IMR-90 (cell line): ENCODE measurements at regions not wholly inside any gene's neighbourhood (a gene's known extent, or its start where the extent isn't known, plus 50 kb on each side); places are given as distances from the start of the nearest gene placed in this dataset.

Experiments used
- ATAC-seq: fragments of 200-7000 bp; cut with Tn5 transposase; 2 replicates; pipeline ENCODE4 v1.9.1; 2020; ENCODE audit warnings: low read depth, mild to moderate bottlenecking, moderate library complexity
- BruUV-seq: library from RNA; stranded (reverse); fragments of 400-500 nt; replicated peaks from 2 replicates; lab custom pipeline; 2021; lab: Mats Ljungman, UMichigan
- CTCF ChIA-PET: fragments of 300-600 bp; formaldehyde crosslinking; extraction: SDS; loops from one replicate; lab custom pipeline; 2021; ENCODE audit warnings: antibody characterized with exemption; lab: Yijun Ruan, JAX
- POLR2A ChIA-PET: fragments of 300-600 bp; sonication (Branson Sonifier 250); formaldehyde crosslinking; loops from one replicate; lab custom pipeline; 2022; ENCODE audit warnings: antibody characterized with exemption; ENCODE audit not compliant: unreplicated experiment; lab: Charles Lee
- DNase-seq: peaks from one replicate; pipeline ENCODE4 v3.0.0; 2013
- H2AFZ ChIP-seq: replicated peaks from 2 replicates; pipeline ENCODE3; 2013; ENCODE audit warnings: low read length, mild to moderate bottlenecking; ENCODE audit not compliant: poor library complexity
- H2AK5ac ChIP-seq: 2 replicates; pipeline ENCODE4 v1.6.1; 2013; ENCODE audit warnings: low read depth, low read length, inconsistent platforms
- H2AK9ac ChIP-seq: replicated peaks from 2 replicates; pipeline ENCODE3; 2013; ENCODE audit warnings: mild to moderate bottlenecking, low read depth, low read length, moderate library complexity; ENCODE audit not compliant: poor library complexity
- H2BK120ac ChIP-seq: 2 replicates; pipeline ENCODE4 v1.6.1; 2013; ENCODE audit warnings: low read depth, low read length, inconsistent platforms
- H2BK15ac ChIP-seq: 3 replicates; pipeline ENCODE4 v1.6.1; 2013; ENCODE audit warnings: low read depth, low read length, inconsistent platforms
- H2BK20ac ChIP-seq: 2 replicates; pipeline ENCODE4 v1.6.1; 2013; ENCODE audit warnings: low read depth, mild to moderate bottlenecking, inconsistent platforms, low read length, moderate library complexity
- H2BK5ac ChIP-seq: 2 replicates; pipeline ENCODE4 v1.6.1; 2013; ENCODE audit warnings: mild to moderate bottlenecking, low read depth, low read length, inconsistent platforms; ENCODE audit not compliant: poor library complexity, severe bottlenecking
- H3K14ac ChIP-seq: replicated peaks from 2 replicates; pipeline ENCODE4 v1.6.1; 2013; ENCODE audit warnings: low read depth, low read length, inconsistent platforms
- H3K18ac ChIP-seq: 2 replicates; pipeline ENCODE4 v1.6.1; 2013; ENCODE audit warnings: low read depth, low read length, control low read depth
- H3K23ac ChIP-seq: 2 replicates; pipeline ENCODE4 v1.6.1; 2013; ENCODE audit warnings: low read depth, low read length, inconsistent platforms
- H3K27ac ChIP-seq: 2 replicates; pipeline ENCODE4 v1.5.1; 2013; ENCODE audit warnings: mild to moderate bottlenecking, control low read depth, low read length; ENCODE audit not compliant: insufficient read depth
- H3K27me3 ChIP-seq: 2 replicates; pipeline ENCODE4 v1.6.1; 2013; ENCODE audit warnings: low read length; ENCODE audit not compliant: control insufficient read depth, insufficient read depth
- H3K36me3 ChIP-seq: 2 replicates; pipeline ENCODE4 v1.6.1; 2013; ENCODE audit warnings: low read length, mixed read lengths; ENCODE audit not compliant: control insufficient read depth, insufficient read depth
- H3K4ac ChIP-seq: 2 replicates; pipeline ENCODE4 v1.6.1; 2013; ENCODE audit warnings: low read depth, low read length, inconsistent platforms
- H3K4me1 ChIP-seq: 2 replicates; pipeline ENCODE4 v1.6.1; 2013; ENCODE audit warnings: low read length, mixed read lengths; ENCODE audit not compliant: control insufficient read depth, insufficient read depth
- H3K4me2 ChIP-seq: 2 replicates; pipeline ENCODE4 v1.6.1; 2013; ENCODE audit warnings: low read depth, mild to moderate bottlenecking, control low read depth, low read length, moderate library complexity
- H3K4me3 ChIP-seq: 2 replicates; pipeline ENCODE4 v1.5.1; 2013; ENCODE audit warnings: low read depth, mild to moderate bottlenecking, control low read depth, low read length, moderate library complexity; ENCODE audit not compliant: insufficient read depth
- H3K56ac ChIP-seq: 2 replicates; pipeline ENCODE4 v1.6.1; 2013; ENCODE audit warnings: low read length, inconsistent platforms; ENCODE audit not compliant: insufficient read depth; ENCODE audit errors: extremely low read depth
- H3K79me1 ChIP-seq, 2 experiments: 2 replicates each; pipeline ENCODE4 v1.6.1; 2013; ENCODE audit warnings: low read length in 2 of 2, inconsistent platforms in 1 of 2, low read depth in 1 of 2
- H3K9ac ChIP-seq: 2 replicates; pipeline ENCODE4 v1.6.1; 2013; ENCODE audit warnings: low read depth, low read length, control low read depth
- H3K9me1 ChIP-seq: 2 replicates; pipeline ENCODE4 v1.6.1; 2013; ENCODE audit warnings: low read length, inconsistent platforms; ENCODE audit not compliant: insufficient read depth
- H3K9me3 ChIP-seq: 2 replicates; pipeline ENCODE4 v1.6.1; 2013; ENCODE audit warnings: low read length; ENCODE audit not compliant: control insufficient read depth, insufficient read depth
- H4K20me1 ChIP-seq: 2 replicates; pipeline ENCODE4 v1.6.1; 2013; ENCODE audit warnings: low read length, inconsistent platforms; ENCODE audit not compliant: insufficient read depth
- H4K5ac ChIP-seq: 2 replicates; pipeline ENCODE4 v1.6.1; 2013; ENCODE audit warnings: mild to moderate bottlenecking, low read depth, low read length, control low read depth
- H4K8ac ChIP-seq, 2 experiments: 2 replicates each; pipeline ENCODE4 v1.6.1; 2013; ENCODE audit warnings: low read depth in 2 of 2, low read length in 2 of 2, control low read depth in 1 of 2, inconsistent platforms in 1 of 2
- H4K91ac ChIP-seq: 2 replicates; pipeline ENCODE4 v1.6.1; 2013; ENCODE audit warnings: low read depth, low read length, inconsistent platforms; ENCODE audit not compliant: insufficient read depth
- BHLHE40 ChIP-seq: fragments of 150-350 bp; IDR thresholded peaks from 2 replicates; pipeline ENCODE4 v1.6.1; 2016; ENCODE audit warnings: mild to moderate bottlenecking, low read depth, low read length
- CTCF ChIP-seq: conservative IDR thresholded peaks from 2 replicates; pipeline ENCODE4 v1.5.1; 2012; ENCODE audit warnings: mild to moderate bottlenecking, low read depth, low read length, improper control_type of control experiment
- ELK1 ChIP-seq: fragments of 150-350 bp; IDR thresholded peaks from 2 replicates; pipeline ENCODE4 v1.6.1; 2016; ENCODE audit warnings: low read depth, mild to moderate bottlenecking, low read length, moderate library complexity, borderline replicate concordance
- MAFK ChIP-seq: IDR thresholded peaks from 2 replicates; pipeline ENCODE4 v1.6.1; 2012; ENCODE audit warnings: low read depth, low read length, improper control_type of control experiment
- MXI1 ChIP-seq: IDR thresholded peaks from 2 replicates; pipeline ENCODE4 v1.6.1; 2012; ENCODE audit warnings: low read depth, mild to moderate bottlenecking, low read length, moderate library complexity, borderline replicate concordance
- NFE2L2 ChIP-seq: fragments of 150-350 bp; IDR thresholded peaks from 2 replicates; pipeline ENCODE4 v1.6.1; 2016; ENCODE audit warnings: low read depth, mild to moderate bottlenecking, low read length
- POLR2A ChIP-seq: IDR thresholded peaks from 2 replicates; pipeline ENCODE4 v1.6.1; 2012; ENCODE audit warnings: mild to moderate bottlenecking, low read depth, low read length
- SMC3 ChIP-seq: fragments of 150-350 bp; IDR thresholded peaks from 2 replicates; pipeline ENCODE4 v1.6.1; 2016; ENCODE audit warnings: low read depth, mild to moderate bottlenecking, antibody characterized with exemption, low read length, moderate library complexity
- WGBS, 2 experiments: methylation state at CpG; one replicate each; pipeline versions ENCODE4 v1.1.5 to v1.1.7; 2013; ENCODE audit warnings: missing lambda C conversion rate in 2 of 2; ENCODE audit not compliant: insufficient read length in 1 of 2; ENCODE audit errors: extremely low coverage in 2 of 2; 5-methylcytosine and 5-hydroxymethylcytosine counted together
- dilution Hi-C: fragments of 300-500 bp; cut with HindIII; formaldehyde crosslinking; loops from one replicate; pipeline ENCODE4 v1.14.3; 2018; ENCODE audit warnings: low sequenced_read_pairs; ENCODE audit not compliant: unreplicated experiment
- in situ Hi-C: fragments of 300-500 bp; cut with MboI; formaldehyde crosslinking; loops from 3 replicates; pipeline ENCODE4 v1.14.3; 2019; ENCODE audit warnings: low sequenced_read_pairs, inconsistent platforms, mixed read lengths
- intact Hi-C: fragments of 100-400 bp; cut with micrococcal nuclease; formaldehyde crosslinking; loops from 2 replicates; pipeline ENCODE4 v1.10.0; 2022
- TF ChIP-seq, protein P1 (sequence below): fragments of 150-350 bp; IDR thresholded peaks from 2 replicates; pipeline ENCODE4 v1.6.1; 2017; ENCODE audit warnings: mild to moderate bottlenecking, antibody characterized with exemption, low read length, low read depth

- CTCF ChIA-PET = no interaction called here
- TF ChIP-seq CTCF (no peak), BHLHE40 (no peak), POLR2A (no peak), MAFK (no peak), ELK1 (no peak), NFE2L2 (no peak), SMC3 (no peak), MXI1 (no peak)
- TF ChIP-seq, protein P1, sequence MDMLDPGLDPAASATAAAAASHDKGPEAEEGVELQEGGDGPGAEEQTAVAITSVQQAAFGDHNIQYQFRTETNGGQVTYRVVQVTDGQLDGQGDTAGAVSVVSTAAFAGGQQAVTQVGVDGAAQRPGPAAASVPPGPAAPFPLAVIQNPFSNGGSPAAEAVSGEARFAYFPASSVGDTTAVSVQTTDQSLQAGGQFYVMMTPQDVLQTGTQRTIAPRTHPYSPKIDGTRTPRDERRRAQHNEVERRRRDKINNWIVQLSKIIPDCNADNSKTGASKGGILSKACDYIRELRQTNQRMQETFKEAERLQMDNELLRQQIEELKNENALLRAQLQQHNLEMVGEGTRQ = no peak
- Histone ChIP-seq H2AFZ (no peak overlapping the region), H3K4me1 (0 out of 2 replicates have a peak, but pooled peaks cover 3% of the 10 kb centered on the region), H3K4me3 (no peak overlapping the region), H3K9me3 (no peaks in the 10 kb centered on the region), H2AK9ac (no peak overlapping the region), H3K27me3 (peaks cover 26% of the 10 kb centered on the region), H4K8ac (no peak overlapping the region), H3K9me1 (no peaks in the 10 kb centered on the region), H2BK5ac (no peak overlapping the region), H3K79me1 (no peaks in the 10 kb centered on the region), H4K5ac (no peak overlapping the region), H3K14ac (no peak overlapping the region), H3K36me3 (no peaks in the 10 kb centered on the region), H3K56ac (no peak overlapping the region), H3K18ac (no peak overlapping the region), H2BK15ac (no peak overlapping the region), H2AK5ac (no peak overlapping the region), H3K4ac (no peak overlapping the region), H4K91ac (no peak overlapping the region), H4K20me1 (no peaks in the 10 kb centered on the region), H3K4me2 (no peak overlapping the region), H3K27ac (no peak overlapping the region), H3K9ac (no peak overlapping the region), H2BK20ac (no peak overlapping the region), H3K23ac (no peak overlapping the region), H2BK120ac (no peak overlapping the region)
- WGBS, 2 experiments = 63% methylated on average over 4 of the region's 8 CpGs; no CpG with 5 or more reads in 1 of the 2 experiments
- intact Hi-C loops (loop anchor here (5.0 to 10.0 kb wide), 2 partner anchors 113 to 215 kb away; no protein-coding TSS in a partner anchor), in situ Hi-C loops (no loop called here), dilution Hi-C loops (no loop called here)
- POLR2A ChIA-PET = no interaction called here
- ATAC-seq = no peak
- no TSS peak for BruUV-seq
- DNase-seq = no peak
Observed at GRCh38 chr11:11149671-11150459, 203.2 kb downstream of the CSNK2A3 start.
